GM21619 (cell line): ENCODE measurements at regions not wholly inside any gene's neighbourhood (a gene's known extent, or its start where the extent isn't known, plus 50 kb on each side); places are given as distances from the start of the nearest gene placed in this dataset.

Experiments used
- ATAC-seq: cut with Tn5 transposase; IDR thresholded peaks from one replicate; pipeline ENCODE4 v1.9.1; 2021; ENCODE audit not compliant: unreplicated experiment

DNA sequence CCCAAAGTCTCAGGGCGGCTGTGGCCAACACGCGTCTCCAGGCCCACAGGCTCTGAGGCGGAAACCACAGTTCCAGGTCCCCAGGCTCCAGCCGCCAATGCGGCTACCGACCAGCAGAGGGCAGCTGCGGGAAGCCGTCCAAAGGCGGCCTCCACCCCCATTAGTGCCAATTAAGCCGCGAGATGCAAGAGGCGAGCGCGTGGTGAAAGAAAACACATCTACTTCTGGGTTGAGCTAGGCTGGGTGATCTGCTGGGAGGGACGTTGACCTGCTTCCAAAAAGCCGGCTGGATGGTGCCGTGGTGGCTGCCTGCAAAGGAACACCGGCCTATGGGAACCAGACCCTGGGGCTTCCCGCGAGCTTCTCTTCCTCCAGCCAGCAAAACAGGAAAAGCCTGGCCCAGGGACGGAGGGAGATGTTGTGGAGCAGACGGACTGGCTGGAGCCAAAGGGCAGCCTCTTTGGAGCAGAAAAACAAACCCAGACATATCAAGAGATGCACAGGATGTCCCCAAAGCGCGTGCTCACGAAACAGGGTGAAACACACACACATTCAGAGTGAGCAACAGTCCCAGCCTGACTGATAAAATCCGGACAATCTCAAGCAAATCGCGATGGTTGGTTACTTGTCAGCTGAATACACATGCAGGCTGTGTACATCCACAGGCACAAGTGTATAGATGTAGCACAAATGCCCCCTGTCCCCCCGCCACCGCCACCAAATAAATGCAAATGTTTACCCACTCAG lies 187.1 kb upstream of the BRINP1 start:
- peak; percentile 100 for ATAC-seq

DNA sequence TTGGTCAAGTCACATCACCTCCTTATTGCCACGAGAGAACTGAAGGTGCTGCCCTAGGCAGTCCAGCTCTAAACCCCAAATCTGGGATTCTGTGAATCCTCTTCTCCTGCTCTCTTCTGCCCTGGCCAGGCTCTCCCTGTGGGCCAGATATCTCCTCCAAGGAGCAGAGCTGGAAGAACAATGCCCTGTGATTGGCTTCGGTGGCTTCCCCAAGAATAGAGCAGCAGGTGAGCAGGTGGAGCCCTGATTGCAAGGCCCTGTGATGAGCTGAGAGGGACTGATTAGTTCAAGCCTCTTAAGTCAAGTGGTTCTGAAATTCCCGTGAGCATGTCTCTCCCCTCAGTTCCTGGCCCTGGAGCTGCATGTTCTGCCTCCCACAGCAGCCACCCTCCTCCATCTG lies 175.3 kb upstream of the BRINP1 start:
- ATAC-seq, result no peak

DNA sequence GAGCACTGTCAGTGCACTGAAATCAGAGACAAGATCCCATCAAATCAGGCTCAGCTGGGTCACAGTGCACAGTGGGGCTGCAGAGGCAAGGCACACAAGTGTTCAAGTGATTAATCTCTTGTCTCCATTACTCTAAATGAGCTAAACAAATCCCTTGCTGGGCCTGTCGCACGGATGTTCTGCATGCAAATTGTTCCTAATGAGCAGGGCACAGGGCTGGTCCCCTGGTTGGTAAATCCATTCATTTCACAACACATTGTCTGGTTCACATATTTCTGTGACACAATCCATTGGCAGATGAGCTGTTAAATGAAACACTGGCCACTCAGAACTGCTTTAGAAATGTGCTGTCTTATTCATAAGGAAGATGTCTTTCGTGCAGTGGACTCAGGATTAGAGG lies 167.9 kb upstream of the BRINP1 start:
- no peak for ATAC-seq

DNA sequence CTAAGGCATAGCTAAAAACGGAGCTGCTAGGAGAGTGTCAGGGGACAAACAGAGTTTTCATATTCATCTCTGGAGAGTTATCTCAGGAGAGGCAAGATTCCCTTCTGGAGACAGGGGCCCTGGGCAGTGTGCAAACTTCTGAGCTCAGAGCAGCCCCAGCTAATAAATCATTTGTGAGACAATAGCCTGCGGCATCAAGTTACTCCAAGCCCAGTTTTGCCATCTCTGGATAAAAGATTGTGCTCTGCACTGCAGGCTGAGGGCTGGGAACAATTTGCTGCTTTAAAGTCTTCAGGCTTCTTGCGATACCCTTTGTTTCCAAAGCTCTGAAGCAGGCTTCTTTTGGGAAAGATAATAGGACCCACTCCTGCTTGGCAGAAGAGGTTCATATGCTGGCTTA lies 164.3 kb upstream of the BRINP1 start:
- no peak for ATAC-seq

DNA sequence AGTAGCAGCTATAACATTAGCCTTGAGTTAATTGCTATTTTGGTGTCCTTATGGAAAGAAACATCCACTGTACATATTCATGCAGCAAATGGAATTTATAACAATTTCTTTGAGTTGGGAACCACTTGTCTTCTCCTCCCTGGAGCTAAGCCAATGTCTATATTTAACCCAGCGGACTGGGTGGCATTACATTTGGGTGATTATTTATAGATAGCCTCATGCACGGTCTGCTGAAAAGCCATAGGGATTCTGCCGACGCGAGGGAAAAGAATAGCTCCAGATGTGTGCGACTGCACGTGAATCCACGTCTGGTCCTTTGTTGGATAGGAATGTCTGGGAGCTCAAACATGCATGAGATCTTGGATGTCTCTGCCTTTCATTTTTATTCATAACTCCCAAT lies 157.5 kb upstream of the BRINP1 start:
- no peak for ATAC-seq

DNA sequence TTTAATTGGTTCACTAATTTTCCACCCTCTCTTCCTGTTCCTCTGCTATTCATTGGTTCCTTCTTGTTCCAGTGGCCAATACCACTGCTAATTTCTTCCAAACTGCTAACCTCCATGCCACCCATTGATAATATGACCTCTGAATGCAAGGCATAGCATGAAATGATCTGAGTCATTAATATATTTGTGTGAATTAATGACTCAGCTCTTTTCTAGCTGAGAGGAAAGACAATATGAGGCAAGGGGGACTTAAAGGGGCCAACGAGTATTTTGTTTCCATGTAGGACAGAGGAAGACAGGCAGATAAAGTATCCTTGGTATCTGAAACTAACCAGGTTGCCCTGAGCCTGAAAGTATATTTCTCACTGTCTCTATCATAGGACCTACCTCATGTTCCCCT lies 154.3 kb upstream of the BRINP1 start:
- ATAC-seq, result no peak

DNA sequence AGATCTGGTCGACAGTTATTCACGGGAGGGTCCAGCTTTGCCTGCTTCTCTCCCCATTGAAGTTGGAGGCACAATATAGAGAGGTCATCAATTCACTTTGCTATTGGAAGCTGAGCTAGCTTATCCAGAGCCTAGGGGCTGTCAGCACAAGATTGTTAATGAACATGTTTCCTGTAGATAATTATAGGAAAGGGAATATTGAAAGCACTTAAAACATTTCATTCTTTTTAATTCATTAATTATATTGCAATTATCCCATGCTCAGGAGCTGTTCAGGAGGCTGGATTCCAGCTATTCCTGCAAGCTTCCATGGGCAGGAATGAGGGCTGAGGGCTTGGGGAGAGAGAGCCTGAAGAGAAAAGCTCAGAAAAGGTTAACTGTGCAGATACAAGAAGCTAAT lies 153.1 kb upstream of the BRINP1 start:
- ATAC-seq, result no peak

DNA sequence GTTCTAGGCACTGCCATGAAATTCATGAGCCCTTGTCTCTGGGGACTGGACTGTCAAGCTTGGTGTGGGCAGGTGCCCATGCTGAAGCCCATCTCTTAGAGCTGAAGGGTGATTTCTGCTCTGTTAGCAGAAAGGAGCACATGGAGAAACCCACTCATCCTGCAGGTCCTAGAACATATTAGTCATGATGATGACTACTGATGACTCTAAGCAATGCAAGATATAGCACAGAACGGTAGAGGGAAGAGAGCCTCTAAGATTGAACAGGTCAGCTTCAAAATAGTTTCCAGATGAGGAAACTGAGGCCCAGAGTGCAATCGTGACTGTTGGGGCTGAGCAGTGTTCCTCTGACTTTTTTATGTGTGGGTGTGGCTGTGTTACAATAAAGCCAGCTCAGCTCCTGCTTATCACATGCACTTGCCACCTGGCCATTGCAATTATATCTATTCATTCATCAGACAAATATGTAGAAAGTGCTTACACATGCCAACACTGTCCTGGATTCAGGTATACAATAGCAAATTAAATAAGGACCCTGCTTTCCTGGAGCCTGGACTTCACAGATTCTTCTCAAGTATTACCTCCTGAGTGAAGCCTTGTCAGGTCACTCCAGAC lies 140.2 kb upstream of the BRINP1 start:
- ATAC-seq, result no peak

DNA sequence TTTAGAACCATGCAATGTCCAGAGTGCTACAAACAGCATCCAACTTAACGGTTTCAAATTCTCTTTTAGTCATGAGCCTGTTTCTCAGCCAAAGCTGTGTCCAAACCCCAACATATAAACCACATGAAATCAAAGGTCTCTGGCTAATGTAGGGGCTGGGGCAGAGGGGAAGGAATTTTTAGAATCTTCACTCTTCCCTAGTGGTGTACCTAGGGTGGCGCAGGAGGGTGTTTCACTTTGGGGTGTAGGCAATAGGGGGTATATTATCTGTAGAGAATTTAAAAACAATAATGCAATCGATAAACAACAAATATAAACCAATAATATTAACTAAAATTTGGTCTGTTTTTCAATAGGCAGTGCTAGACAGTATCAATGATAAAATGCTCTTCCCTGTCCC lies 132.1 kb upstream of the BRINP1 start:
- ATAC-seq, result no peak

DNA sequence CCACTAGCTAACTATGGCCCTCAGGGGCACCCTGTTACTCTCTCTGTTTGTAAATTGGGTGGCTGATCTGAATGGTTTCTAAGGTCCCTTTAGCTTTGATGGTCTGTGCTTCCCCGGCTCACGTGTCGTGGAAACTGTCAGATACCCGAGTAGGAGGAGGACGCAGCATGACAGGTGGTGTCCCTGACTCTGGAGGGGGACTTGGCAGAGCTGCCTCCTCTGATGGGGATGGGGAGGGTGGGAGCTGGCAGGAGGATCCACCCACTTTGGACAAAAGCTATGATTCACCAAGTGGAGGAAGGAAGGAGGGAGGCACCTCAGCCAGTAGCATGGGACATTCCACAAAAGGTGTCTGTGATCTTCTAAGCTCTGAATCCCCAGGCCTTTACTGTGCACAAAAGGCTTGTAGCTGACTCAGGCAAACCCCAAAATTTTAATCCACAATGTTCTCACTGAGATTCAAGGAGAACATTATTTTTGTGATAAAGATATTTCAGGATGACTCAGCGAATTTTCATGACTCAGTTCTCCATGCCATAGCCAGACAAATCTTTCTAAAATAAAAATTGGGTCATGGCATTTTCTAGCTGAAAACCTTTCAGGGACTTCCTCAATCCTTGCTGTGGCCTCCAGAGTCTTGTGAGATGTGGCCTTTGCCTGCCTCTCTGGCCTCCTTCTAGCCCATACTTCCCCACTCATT lies 131.0 kb upstream of the BRINP1 start:
- no peak for ATAC-seq

DNA sequence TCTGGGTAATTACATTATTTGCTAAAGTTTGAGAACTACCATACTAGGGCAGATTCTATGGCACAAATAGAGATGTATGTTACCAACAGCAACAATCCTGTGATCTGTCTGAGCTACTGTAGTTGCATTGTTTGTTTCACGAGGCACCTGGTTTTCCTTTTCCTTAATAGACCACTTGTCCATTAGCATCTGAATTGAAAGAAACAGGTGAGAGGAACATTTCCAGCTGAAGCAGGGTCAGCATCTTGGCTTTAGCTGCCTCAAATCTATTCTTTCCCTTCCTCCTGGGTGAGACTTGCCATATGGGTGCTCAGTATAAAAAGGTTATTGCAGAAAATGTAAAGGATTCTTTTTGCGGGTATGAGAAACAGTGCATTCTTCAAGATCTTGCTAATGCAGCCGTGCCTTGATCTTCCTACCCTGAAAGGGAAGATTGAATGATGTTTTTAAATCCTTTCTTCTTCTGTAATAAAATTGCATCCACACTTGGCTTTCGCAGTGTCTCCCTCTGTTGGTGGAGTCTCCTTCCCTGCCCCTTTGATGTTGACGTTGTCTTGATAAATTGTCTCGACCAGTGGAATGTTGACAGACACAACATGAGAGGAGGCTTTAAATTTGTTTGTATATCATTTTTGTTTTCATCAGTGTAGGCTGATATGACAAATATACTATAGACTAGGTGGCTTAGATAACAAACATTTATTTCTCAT lies 118.0 kb upstream of the BRINP1 start:
- no peak for ATAC-seq

DNA sequence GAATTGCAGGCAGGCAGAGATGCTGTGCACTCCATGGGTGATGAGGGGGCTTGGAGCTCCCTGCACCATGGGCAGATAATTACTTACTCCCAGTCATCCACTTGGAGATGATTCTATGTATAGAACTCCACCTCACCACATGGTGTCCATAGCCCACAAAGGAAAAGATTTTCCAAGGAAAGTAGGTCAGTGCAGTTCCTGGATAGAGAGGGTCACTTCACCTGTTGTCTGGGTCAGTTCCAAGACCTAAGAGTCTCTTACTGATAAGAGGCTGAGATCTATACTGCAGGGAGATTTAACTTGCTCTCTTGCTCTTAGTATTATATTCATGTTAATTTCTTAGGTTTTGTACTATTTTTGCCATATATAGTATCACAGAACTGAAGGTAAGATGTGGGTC lies 113.9 kb upstream of the BRINP1 start:
- no peak for ATAC-seq

DNA sequence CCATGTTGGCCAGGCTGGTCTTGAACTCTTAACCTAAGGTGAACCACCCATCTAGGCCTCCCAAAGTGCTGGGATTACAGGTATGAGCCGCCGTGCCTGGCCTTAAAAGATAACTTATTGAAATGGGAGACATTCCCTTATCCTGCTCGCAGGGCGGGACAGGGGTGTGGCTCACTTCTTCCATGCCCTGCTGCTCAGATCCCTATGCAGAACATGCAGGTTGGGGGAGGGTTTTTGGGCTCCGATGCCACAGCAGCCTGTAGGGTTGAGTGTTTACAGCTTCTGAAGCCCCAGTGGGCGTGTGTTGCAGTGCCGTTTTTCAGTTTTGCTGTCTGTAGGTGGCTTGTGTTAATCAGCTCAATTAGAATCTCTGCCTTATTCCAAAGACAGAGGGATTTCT lies 108.0 kb upstream of the BRINP1 start:
- no peak for ATAC-seq

DNA sequence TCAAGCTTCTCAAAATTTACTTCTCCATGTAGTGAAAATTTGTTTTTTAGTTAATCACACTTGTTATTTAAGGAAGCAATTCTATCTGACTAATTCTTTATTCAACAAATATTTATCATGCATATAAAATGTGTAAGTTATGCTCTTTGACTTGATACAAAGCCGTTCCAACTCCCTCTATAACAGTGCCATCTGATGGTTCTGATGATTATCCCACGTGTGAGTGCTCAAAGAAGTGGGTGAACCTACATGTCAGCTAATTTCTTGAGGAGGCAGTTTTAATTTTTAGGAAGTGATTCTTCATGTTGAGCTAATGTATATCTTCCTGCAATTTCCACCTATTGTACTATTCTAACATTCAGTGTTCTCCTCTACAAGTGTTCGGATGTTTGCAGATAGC lies 88.8 kb upstream of the BRINP1 start:
- no peak for ATAC-seq

DNA sequence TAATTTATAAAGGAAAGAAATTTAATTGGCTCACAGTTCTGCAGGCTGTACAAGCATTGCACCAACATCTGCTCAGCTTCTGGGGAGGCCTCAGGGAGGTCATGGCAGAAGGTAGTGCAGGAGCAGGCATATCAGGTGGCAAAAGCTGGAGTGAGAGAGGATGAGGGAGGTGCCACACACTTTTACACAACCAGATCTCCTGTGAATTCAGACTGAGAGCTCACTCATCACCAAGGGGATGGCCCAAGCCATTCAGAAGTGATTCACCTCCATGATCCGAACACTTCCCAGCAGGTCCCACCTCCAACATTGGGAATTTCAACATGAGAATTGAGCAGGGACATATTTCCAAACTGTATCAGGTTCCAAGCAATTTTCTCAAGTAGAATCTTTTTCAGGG lies 84.7 kb upstream of the BRINP1 start:
- ATAC-seq, result no peak

DNA sequence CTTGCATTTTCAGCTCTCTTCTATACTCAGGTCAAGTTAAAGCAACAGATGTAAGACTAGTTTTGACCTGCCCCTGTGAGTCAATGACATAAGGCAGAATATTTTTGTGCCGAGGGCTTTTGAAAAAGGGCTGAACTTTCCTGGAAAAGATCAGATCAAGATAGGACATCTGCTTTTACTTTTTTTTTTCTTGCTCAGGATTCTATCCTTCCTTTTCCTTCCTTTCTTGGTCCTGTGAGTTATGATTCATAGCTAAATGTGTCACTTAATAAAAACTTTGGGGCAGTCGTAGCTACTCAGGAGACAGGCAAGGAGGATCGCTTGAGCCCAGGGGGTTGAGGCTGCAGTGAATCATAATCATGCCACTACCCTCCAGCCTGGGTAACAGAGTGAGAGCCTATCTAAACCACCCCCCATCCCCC lies 84.3 kb upstream of the BRINP1 start:
- no peak for ATAC-seq

DNA sequence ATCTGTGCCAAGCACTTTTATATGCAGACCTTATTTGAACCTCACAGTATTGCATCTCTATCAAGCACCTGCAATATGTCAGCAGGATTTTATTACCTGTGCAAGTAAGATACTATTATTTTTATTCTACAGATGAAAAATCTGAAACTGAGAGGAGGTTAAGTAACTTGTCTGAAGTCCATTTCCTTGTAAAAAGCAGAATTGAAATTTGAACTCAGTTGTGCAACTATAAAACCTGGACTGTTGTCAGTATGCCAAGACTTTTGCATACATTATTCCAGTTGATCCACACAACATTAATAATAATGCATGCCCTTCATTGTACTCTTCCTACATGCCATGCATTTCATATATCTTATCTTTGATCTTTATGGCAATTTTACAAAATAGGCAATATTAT lies 82.2 kb upstream of the BRINP1 start:
- no peak for ATAC-seq

DNA sequence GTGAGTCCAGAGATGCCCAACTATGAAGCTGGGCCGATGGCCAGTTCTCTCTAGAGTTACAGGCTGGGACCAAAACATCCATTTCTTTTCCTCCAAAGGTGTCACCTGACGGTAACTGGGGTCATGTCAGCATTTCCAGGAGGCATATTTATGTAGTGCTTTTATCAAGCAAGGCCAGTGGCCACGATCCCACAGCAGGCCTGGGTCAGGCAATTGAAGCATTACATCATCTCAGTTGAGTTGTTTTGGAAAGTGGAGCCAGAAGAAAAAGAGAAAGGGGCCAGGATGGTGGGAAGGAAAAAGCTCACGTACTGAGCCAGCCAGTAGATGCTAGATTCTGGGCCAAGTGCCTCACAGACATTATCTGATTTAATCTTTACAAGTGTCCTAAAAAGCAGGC lies 73.9 kb upstream of the BRINP1 start:
- ATAC-seq, result no peak

DNA sequence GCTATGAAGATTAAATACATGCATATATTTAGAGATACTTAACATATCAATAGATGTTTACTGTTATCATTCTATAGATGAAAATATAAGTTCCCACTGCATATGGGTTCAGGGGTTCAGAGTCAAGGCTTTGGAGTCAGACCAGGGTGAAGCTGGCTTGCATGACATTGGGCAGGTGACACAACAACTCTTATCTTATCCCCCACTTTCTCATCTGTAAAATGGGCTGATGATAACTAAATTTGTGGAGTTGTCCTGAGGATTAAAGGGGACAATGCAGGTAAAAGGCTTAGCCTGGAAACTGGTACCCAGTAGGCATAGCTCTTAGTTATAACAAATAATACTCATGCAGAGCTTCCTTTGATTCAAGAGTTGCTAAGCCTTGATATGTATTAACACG lies 72.6 kb upstream of the BRINP1 start:
- ATAC-seq, result no peak

DNA sequence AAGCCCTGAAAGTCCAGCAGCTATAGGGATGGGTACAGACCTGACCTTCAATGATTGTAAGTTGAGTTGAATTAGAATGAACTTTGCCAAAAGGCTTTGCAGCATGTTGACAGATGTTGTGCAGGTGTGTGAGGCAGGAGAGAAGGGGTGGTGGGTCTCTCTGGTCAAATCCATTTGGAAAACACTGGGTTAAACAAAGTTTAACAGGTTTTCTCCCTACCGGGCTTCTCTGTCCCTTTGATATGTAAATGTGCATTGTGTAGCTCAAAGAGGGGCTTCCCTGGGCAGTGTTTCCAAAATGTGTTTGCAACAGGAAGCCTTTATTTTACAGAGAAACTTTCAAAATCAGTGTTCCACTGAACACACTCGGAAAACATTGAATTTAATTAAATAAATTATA lies 72.1 kb upstream of the BRINP1 start:
- ATAC-seq, result no peak

DNA sequence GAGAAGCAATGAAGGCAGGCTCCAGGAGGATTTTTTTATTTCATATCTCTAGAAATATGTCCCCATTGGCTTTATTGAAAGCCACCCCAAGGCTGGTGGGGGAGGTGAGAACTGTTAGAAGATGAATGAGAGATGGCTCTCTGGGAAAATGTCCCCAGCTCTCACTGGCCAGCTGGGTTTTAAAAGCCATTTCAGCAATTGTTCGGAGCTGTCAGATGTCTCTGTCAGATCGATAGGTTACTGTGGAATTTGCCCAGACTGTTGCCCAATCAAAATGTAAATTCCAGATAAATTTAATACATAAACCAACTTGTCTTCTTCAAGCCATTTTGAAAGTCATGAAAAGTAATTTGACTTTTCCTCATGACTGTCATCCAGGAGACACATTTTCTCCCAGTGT lies 67.0 kb upstream of the BRINP1 start:
- ATAC-seq, result no peak

DNA sequence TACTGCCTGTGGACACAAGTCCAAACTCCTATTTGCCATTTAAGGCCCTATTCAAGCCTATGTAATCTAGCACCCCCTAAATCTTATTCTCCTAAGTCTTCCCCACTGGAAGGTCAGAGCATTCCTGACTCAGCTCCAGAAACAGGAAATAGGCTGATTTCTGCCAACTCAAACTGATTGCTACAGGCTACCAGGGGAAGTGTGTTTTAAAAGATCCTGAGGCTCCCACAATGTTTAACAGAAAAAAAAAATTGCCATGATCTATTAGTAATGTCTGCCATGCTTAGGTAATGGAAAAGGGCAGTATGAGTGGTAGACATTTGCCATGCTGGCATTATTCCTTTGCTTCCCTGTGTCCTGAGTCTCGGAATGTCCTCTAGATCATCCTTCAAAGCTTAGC lies 65.8 kb upstream of the BRINP1 start:
- no peak for ATAC-seq
